ENCODE measurements at regions not wholly inside any gene's neighbourhood (a gene's known extent, or its start where the extent isn't known, plus 50 kb on each side); places are given as distances from the start of the nearest gene placed in this dataset.

DNA sequence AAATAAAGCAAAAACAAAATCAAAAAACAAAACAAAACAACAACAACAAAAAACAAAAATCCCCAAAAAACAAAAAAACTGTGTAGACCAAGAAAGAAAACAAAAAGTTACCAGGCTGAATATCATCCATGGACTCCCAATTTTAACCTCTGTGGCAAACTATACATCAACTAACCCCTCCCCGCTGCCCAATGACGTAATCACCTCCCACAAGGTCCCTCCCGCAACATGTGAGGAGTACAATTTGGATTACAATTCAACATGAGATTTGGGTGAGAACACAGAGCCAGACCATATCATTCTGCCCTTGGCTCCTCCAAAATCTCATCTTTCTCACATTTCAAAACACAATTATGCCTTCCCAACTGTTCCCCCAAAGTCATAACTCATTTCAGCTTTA lies 179.8 kb downstream of the DERA start (continued):
- TF ChIP-seq CHD7 (IDR thresholded peaks at IDR 0.05; ENCODE audit: insufficient replicate concordance, low read length): no peak
